ENCODE measurements at regions not wholly inside any gene's neighbourhood (a gene's known extent, or its start where the extent isn't known, plus 50 kb on each side); places are given as distances from the start of the nearest gene placed in this dataset.

DNA sequence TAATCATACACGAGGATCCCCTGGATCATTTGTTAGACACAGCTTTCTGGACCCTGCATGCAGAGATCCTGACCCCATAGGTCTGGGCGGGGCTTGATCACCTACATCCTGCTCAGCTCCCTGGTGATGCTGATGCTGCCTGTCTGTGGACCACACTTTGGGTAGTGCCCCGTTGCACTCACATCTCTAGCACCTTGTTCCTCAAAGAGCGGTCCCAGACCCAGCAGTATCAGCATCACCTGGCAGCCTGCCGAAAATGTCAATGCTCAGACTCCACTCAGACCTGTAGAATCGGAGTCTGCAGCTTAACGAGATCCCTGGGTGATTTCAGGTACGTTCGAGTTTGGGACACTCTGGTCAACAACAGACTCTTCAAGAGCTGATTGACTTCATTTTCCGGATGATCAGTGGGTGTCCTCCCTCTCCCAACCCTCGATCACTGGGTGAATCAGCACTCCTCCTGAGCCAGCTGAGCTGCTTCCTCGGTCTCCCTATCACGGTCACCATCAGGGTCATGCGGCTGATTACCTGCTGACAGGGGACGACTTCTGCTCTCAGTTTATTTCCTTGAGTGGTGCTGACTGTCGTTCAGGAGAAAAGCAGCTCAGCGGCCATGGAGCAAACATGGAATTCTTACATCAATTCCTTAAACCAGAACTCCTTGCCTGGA lies 150.6 kb upstream of the RAB12 start:
- DNase-seq: no peak

DNA sequence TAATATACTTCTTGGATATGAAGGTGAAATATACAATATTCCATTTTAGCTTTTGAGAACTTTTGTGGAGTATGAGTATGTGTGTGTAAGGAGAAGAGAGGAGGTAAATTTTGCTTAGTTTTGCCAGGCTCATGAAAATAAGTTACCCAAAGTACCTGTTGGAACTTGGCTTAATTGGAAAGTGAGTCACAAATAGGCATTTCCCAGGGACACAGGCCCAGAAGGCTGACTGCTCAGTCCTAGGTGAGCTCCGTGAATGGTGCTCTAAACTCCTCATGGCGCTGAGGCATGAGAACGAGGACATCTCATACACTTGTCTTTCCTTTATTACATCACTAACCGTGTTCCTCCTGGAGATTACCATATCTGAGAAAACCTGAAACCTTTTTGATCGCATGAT lies 148.5 kb upstream of the RAB12 start:
- DNase-seq: no peak

DNA sequence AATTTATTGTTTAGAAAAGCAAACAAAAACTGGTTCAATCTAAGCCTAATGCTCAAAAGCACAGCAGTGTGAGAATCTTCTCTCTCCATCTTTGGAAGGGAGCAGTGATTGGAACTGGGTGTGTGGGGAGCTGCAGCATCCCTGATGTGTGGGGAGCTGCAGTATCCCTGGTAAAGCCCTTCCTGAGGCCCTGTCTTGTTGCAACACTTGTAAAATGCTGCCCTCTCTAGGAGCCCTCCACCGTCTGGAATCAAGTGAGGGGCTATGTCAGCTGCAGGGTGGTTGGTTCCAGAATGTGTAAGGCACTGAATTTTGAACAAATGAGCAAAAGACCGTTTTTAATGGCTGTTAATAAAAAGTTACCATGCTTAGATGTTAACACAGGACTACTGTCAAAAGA lies 147.7 kb upstream of the RAB12 start:
- no peak for DNase-seq

DNA sequence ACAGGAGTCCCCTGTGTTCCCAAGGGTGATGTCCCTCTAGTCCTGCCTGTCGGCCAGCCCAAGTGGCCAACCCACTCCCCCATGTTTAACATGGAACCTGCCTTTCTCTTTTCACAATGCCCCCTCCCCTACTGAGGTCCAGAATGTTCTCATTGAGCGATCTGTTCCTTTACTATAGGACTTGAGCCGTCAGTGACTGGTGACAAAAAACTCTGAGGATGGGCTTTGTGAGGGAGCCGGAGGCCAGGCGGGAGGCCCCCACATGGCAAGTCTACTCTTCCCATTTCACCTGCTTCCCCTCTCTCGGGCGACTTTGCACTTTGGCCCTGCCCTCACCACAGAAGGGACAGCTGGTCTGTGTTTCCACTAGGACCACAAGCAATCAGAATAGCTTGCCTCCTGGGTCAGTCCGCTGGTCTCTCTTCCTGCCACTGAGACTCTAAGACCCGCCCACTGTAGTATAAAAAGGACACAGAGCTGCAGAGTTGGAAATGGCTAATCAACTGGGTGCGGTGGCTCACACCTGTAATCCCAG lies 146.5 kb upstream of the RAB12 start:
- DNase-seq: no peak

DNA sequence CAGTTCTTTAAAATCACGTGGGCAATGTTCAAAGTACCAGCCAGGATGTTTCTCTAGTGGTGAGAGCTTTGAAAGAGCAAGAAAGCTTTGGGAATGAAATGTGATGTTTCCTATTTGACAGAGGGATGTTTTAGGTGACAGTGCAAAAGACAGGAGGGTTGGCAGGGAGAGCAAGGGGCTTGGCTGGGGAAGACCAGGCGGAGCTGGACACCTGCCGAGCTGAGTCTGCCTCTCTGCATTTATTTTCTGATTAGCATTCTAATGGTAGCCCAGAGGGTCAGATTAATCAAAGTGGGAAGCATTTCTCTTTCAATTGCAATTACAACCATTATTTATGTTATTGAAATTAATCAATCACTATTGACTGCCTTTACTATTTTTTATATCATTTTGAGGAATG lies 145.4 kb upstream of the RAB12 start:
- no peak for DNase-seq

DNA sequence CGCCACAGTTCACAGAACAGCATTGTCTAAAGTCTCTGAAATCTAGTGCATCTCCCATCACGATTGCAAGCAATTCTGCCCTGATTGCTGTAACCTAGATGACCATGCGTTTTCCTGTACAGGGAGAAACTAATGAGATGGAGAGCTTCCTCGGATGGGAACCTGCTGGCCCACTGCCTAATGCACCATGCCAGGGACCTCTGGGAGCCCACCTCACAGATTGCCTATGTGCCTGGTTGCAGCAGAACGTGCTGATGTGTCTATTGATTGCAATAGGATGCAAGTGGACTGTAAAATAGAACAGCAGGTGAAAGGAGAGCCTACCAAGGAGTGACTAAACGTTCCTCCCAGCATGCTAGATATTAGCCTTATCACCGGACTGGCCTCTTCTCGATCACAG lies 141.0 kb upstream of the RAB12 start:
- no peak for DNase-seq

DNA sequence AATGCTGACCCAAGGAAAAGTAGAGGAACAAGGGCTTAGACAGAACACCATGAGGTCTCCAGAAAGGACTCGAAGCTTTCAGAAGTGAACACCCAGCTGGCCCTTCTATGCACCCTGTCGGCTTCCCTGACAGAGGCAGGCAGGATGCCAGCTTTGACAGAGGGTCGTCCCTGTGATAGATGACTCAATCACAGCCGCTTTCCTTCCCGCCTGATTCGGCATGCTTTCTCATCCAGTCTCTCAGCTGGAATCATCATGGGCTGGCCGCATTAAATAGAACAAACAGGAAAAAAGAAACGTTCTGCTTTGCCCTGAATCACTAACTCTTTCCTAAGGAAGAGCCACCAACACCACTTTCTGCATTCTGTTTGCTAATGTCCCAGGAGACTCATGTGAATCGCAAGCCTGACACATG lies 140.3 kb upstream of the RAB12 start:
- DNase-seq: no peak

DNA sequence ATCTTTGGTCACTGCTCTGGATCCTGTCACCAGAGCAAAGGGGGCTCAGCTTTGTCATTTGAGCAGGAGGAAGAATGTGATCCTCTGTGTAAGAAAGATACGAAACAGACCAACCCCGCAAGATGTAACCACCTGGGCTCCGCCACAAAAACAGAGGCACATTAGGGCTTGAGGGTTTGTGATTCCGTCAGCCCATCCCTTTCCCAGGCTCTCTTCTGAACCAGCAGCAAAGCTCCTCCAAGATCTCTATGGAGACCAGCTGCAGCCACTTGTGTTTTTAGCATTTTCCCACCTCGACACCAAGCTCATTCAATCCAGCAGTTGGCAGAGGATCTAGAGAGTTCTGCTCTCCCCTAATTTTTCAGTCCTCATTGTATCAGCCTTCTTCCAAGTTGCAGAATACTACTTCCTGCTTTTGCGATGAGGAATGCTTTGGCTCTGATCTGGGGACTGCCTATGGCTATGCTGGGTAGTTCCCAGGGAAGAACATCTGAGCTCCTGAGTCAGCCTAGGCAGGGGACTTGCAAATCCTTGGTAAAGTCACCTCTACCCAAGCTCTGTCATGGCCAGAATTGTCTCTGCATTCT lies 139.6 kb upstream of the RAB12 start:
- no peak for DNase-seq

DNA sequence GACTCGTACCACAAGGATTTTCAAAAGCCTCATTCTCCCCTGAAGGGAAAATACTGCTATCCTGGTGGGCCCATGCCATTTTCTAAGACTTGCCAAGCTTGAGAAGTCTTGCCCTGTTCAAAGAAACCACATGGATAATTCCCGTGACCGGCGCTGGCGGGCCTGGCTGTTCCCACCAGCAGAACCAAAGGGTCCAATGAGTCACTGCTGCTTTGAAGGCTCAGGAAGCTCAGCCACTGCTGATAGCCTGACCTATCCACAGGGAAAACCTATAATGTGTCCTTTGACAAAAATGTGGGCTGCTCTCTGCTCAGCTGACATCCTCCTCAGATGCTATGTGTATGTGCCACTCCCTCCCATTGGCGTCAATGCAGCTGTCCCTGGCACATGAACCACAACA lies 137.9 kb upstream of the RAB12 start:
- DNase-seq: no peak

DNA sequence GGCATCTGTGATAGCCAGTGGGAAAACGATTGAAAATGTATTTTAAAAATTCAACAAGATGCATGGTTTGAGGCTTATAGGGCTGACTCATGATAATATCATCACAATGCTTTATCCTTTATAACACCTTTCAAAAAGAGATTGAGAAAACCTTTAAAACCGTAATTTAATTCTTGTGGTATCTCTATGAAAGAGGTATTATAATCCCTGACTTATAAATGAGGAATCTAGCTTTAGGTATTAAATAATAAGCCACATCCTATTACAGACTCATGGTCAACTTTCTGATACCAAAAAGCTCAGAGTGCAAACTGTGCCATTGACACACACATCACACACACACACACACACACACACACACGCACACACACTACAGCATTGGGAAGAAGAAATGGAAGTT lies 134.6 kb upstream of the RAB12 start:
- no peak for DNase-seq

DNA sequence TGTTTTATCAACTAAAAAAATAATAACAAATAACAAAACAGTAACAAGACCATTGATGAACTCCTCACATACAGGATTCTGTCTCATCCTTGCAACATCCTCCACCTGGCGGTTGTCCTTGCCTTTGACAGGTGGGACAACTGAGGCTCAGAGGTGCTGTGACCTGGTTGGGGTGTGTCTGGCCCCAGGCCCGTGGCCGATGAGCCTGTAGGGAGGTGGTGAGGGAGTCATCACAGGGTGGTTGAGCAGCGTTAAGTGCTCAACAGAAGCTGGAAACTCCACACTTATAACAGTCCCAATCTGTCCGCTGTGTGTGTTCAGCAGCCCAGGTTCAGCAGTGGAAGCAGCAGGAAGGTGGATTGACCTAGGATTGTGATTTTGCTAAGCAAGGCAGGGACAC lies 131.6 kb upstream of the RAB12 start:
- no peak for DNase-seq

DNA sequence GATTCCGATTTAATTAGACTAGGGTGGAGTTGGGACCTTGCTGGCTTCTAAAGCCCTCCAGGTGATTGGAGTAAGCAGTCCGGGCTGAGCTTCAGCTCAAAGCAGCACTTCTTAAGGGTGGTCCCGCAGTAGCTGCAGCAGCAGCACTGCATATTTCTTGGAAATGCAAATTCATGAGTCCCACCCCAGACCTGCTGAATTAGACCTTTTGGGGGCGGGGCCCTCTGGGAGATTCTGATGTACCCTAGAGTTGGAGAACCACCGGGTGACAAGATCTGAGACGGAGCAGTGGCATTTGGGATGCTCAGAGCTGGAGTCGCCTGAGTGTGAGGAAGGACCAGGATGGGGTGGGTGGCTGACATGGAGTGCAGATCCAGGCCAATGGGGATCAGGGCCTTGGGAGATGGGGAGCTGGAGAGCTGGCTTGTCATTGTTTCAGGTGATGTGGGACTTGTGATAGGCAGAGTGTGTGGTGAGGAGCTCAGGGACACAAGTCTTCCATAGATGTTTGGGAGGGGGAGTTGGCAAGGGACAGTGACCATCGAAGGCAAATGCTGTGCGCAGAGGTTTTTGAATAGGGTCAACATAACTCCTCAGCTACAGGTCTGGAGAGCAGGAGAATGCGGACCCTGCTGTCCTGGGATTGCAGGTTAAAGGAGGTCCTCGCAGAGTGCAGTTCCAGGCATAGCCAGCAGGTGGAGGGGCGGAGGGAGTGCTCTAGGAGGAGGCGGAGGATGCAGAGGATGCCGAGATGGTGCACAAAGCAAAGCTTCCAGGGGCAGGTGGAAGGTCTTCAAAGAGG lies 130.9 kb upstream of the RAB12 start:
- peak; percentile 59 for DNase-seq

DNA sequence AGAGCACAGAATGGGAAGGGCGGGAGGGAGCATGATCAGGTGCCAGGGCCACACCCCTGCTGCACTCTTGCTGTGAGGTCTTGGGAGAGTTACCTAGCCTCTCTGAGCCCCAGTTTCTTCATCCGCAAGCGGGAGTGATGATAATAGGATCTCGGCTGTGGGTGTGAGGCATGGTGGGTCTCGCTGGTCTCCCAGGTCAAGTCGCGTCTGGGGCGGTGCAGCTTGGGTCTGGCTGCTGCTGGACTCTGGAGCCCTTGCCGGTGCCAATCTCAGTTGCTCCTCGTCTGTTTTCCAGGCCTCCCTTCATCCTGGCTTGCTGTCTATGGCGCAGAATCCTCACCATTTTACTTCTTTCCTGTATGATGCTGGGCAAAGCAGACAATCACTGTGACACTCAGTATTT lies 130.3 kb upstream of the RAB12 start:
- DNase-seq: no peak

DNA sequence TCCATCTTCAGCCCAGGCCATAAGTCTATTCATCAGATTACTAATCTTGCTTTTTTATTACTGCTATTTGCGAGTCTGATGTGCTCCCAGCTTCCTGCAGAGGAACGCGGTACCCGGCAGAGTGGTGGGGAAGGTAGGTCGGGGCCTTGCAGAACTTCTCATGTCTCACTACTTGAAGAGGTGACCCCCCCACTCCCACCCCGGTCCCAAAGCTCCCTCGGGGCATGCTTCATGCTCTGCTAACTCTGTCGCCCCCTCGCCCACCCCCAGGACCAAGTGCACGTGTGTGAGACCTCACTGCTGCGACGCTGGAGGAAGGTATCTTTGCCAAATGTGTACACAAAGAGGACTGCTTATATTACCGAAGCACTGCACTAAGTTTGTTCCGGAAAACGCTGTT lies 129.4 kb upstream of the RAB12 start:
- DNase-seq: no peak

DNA sequence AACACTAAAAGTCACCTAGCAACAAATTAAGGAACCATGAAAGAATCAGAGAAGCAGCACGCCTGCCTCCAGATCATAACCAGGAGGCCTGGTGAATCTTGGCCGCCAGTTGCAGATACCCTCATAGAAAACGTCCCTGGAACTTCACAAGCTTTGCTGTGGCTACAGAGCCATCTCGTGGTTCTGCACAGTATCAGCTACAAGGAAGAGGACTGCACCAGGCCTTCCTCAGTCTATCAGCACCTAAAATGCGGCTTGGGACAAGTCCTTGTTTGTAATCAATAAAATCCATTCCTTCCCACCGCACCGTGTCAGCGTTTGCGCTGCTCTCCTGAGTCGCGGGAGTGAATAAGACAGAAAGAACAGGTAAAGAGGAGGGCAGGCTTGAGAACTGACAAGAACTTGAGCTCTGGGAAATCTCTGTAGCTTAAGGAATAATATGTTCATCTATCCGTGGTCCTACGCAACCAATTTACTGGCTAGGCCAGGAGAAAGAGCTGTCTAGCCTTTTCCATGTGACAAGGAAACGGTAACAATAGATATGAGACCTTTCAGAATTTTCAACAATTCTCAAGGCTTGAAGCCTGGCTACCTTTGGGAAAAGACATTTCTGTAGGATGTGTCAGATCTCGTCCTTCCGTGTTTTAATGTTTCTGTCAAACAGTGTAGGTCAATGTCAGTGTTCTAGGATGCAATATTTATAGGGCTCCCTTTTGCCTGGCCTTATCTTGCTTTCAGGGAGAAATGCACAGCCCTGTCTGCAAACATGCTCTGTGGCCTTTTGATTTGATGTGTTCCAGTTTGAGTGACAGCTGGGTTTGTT lies 128.5 kb upstream of the RAB12 start:
- peak; percentile 69 for DNase-seq

DNA sequence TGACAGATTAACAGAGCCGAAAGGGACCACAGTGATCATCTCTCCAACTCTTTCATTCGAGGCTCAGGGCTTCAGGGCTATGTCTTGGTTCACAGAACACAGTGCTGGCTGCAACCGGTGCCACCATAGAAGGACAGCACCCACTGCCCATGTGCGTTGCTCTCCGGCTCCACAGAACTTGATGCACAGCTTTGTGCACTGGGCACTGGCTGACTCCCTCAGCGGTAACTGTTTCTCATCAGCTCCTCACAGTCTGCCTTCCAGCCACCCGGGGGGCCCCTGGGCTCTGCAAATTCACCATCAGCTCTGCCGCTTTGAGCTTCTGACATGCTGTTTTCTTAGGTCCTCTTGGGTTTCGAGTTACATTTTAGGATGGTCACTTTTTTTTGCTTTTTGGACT lies 124.3 kb upstream of the RAB12 start:
- DNase-seq: no peak

DNA sequence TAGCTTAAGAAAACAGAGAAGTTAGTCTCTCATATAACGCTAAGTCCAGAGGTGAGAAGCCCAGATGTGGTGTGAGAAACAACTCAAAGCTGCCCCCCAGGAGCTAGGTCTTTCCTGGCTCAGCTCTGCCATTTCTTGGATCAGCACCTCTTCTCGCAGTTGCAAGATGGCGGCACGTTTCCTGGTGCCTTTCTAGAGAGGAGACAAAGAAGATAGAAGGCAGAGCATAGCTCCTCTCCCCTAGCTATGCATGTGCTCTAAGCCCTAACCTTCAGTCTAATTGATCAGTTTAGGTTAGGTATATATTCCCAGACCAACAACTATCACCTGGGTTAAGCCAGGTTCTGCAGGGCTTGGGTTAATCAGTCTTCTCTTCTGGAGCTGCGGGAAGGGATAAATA lies 119.5 kb upstream of the RAB12 start:
- no peak for DNase-seq

DNA sequence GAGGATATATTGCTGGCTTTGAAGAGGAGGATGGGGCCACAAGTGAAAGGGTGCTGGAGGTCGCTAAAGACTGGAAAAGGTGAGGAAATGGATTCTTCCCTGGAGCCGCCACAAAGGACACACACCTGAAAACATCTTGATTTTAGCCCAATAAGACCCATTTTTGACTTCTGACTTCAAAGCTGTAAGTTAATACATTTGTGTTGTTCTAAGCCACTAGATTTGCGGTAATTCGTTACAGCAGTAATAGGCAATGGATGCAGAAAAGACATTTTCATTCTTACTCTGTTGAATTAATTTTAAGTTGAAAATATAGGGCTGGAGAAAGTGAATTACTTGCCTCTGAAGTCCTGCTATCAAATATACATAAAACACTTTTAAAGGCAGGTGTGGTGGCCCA lies 117.7 kb upstream of the RAB12 start:
- no peak for DNase-seq

DNA sequence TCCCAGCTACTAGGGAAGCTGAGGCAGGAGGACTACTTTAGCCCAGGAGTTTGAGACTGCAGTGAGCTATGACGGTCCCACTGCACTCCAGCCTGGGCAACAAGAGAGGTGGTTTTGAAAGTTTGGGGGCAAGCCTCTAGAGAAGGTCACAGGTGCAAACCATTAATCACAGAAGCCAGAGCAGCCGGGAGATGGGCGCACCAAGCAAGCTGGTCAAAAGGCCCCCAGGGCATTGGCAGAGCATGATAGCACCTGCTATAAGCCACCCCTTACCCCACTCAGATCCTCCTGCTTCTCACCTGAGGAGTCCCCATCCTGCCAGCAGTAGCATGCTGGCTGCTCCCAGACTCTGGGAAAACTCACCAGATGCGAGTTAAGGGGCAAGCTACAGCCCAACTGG lies 116.1 kb upstream of the RAB12 start:
- DNase-seq: no peak

DNA sequence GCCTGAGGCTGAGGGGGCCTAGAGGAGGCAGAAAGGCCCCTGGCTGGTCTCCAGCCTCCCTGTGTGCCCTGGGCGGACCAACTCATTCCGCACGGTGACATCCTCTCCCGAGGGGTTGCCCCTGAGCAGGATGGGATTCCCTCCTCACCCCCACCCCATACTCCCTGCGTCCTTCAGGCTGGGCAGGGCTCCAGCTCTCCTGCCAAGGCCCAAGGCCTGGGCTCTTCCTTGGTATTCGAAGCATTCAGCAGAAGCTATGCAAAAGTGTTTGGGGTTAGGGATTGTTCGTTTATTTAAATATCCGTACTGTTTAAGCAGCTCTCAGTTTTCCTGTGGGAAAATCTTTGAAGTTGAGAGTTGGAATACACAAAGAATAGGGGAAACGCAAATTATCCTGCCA lies 113.1 kb upstream of the RAB12 start:
- no peak for DNase-seq

DNA sequence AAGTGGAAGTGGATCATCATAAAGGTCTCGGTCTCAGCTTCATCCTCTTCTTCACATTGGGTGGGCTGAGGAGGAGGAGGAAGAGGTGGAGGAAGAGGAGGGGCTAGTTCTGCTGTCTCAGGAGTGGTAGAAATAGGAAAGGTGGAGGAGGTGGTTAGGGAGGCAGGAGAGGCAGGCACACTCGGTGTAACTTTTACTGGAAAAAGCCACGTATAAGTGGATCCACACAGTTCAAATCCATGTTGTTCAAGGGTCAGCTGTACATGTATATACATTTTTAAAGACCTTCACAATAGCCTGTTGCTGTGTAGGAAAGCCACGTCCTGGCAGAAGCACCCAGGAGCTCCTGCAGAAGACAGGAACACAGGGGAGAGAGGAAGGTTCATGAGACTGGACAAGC lies 110.3 kb upstream of the RAB12 start:
- DNase-seq: no peak

DNA sequence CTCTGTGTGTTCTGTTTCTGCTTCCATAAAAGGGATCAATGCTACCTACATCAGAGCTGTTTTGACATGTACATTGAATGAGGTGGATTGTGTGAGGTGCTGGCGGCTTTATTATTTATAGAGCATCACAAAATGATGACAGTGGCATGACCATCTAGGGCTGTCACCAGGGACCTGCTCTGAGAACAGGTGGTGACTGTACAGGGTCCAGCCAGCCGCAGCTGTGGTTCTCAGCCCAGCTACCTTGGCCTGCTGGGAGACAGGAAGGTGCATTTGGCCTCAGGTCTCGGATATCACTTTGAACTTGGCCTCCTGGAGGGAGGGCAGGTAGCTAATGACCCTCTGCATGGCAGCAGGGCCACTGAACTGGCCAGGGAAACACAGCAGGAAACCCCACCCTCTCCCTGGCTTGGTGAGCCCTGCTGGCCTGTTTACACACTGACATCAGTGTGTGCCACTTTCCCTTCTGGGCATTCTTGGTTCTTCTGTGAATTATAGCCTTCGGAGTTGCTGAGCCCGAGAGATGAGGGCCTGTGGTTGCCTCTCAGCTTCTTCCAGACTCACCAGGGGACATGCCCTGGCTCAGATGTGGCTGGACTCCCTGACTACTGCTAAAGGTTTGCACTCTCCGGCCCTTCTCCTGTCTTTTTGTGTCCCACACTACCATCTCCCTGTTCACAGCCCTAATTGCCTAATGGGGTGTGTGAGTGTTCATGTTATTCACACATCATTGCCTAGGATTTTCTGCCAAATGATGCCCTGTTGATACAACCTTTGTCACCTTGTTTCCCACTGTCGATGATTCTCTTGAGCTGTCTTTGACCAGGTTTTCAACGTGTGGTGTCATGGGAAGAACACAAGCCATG lies 109.2 kb upstream of the RAB12 start:
- peak; percentile 34 for DNase-seq
